ENCODE measurements at regions not wholly inside any gene's neighbourhood (a gene's known extent, or its start where the extent isn't known, plus 50 kb on each side); places are given as distances from the start of the nearest gene placed in this dataset.

DNA sequence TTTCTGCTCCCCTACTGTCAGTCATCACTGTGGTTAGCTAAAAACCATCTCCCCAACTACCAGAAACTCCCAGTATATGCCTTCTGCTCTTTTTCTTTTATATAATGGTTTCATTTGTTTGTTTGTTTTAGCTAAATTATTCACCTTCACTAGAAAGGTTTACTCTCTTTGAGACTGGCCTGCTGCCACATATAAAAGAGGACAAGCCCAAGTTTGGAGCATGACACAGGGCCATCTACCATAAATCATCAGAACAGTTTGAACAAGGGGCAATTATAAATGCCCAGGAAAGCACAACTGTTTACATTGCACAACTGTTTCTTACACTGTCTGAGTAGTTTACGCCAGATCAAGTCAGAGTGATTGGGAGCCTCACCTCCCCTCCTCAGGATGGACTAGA lies 471.0 kb upstream of the PIK3C3 start:
- no peaks in the 10 kb centered on the region for H3K4me1 Mint-ChIP-seq
- H3K36me3 Mint-ChIP-seq = no peaks in the 10 kb centered on the region
- no peak overlapping the region for H3K27ac Mint-ChIP-seq
- DNase-seq (ENCODE audit: low spot score in 2 of 2) = no peak
- peaks cover 11% of the 10 kb centered on the region for H3K9me3 Mint-ChIP-seq
- no peak overlapping the region for H3K4me3 Mint-ChIP-seq
- no peak for ATAC-seq

DNA sequence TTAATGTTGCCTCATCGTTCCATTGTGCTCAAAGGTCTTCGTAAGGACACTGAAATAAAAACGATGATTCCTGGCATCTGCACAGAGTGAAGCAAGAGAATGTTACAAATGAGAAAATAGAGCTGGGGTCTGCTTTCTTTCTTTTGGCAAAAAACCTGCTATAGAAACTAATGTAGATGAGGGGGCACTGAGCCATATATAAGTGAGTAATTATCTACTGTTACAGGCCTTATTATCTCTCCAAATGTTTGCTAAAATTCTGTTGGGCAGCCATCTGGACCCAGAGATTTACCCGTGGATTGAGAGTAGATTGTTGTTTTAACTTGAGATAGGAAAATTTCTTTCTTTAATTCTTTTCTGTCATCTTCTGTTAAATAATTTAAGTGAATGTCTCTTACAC lies 472.5 kb upstream of the PIK3C3 start:
- no peak for ATAC-seq
- Mint-ChIP-seq H3K27ac (no peak overlapping the region), H3K4me3 (no peak overlapping the region), H3K9me3 (peaks cover 17% of the 10 kb centered on the region), H3K36me3 (no peaks in the 10 kb centered on the region), H3K4me1 (no peaks in the 10 kb centered on the region)
- no peak for DNase-seq (ENCODE audit: low spot score in 2 of 2)

DNA sequence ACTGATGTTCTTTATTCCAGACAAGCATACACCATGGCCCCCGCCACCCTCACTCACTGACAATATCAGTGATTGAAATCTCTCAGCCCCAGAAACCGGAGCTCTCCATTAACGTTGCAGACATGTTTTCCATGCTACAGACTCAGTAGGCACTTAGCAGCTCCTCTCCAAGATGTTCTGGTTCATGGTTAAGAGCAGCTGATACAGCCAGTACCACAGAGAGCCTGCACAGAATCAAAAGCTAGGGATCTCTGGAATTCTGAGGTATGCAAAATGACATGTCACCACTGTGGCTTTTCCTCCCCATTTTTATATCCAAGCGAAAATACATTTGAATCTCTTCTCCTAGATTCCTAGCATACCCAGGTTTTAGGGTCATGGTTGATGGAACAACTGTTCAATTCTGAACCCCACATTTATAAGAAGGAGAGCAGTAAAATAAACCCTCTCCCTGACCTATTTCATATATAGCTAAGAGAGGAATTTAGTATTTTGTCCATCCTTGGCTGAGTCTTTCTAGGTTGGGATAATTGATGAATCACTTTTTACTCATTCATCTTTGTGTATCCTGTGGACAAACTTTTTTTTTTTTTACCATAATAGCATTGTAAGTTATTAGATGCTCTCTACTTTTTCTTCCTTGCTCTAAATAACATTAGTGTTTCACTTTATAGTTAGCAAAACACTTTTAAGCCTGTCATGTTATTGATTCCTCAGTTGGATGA lies 488.4 kb upstream of the PIK3C3 start:
- H3K9me3 Mint-ChIP-seq = peaks cover 20% of the 10 kb centered on the region
- no peaks in the 10 kb centered on the region for H3K4me1 Mint-ChIP-seq
- no peak overlapping the region for H3K4me3 Mint-ChIP-seq
- H3K36me3 Mint-ChIP-seq = no peaks in the 10 kb centered on the region
- ATAC-seq (no peak), DNase-seq (ENCODE audit: low spot score in 2 of 2) (no peak)
- H3K27ac Mint-ChIP-seq = no peak overlapping the region

DNA sequence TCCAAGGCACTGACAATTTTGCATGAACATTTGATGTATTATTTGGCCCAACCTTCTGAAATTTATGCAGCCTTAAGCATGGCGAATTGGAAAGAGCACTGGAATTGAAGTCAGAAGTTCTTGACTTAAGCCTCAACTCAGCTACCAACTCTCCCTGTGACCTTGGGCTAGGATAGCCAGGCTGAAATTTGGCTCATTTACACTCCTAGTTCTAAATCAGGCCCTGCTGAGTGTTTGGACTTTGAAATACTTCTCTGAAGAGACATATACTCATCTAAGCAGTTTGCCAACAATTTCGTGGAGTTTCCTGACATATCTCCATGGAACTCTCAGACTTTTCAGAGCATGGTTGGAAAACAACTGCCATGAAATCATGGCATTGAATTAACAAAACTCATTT lies 489.6 kb upstream of the PIK3C3 start:
- H3K27ac Mint-ChIP-seq = no peak overlapping the region
- ATAC-seq (no peak), DNase-seq (ENCODE audit: low spot score in 2 of 2) (no peak)
- H3K36me3 Mint-ChIP-seq = no peaks in the 10 kb centered on the region
- H3K9me3 Mint-ChIP-seq = peaks cover 20% of the 10 kb centered on the region
- H3K4me1 Mint-ChIP-seq = no peaks in the 10 kb centered on the region
- no peak overlapping the region for H3K4me3 Mint-ChIP-seq

DNA sequence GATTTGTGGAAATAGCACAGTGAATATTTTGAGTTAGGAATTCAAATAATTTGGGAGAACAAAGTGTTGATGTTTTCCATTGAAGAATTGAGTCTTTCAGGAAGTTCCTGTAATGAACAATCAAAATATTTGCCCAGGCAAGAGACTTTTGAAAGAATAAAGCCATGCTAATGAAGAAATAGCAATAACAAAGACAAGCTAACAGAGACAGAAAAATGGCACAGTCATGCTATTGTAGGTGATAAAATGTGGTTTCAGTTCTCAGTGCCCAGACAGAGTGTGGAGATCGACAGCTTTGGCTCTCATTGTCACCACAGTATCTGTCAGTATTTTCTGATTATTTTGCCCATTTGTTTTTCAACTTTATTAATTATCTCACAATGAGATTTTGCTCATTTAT lies 490.8 kb upstream of the PIK3C3 start:
- no peak for DNase-seq (ENCODE audit: low spot score in 2 of 2)
- Mint-ChIP-seq H3K4me3 (no peak overlapping the region), H3K9me3 (peaks cover 23% of the 10 kb centered on the region), H3K4me1 (no peaks in the 10 kb centered on the region), H3K36me3 (no peaks in the 10 kb centered on the region), H3K27ac (no peak overlapping the region)
- no peak for ATAC-seq

DNA sequence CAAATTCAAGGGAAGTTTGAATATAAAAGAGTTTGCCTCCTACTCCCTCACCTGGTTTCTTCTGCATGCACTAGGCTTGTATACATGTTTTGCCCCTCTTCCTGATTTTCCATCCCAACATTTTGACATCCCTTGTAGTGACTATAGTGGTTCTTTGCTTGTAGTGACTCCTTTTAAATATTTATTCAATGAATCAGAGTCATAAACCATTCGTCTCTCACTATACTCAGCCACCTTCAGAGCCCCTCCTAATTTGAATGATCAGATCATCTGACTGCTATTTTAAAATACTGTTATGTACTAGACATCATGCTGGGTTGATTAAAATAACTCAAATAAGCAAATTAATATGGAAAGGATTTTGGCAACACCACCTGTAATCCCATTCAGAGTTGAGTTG lies 492.1 kb upstream of the PIK3C3 start:
- H3K4me1 Mint-ChIP-seq = no peaks in the 10 kb centered on the region
- no peak overlapping the region for H3K27ac Mint-ChIP-seq
- no peak for ATAC-seq
- peaks cover 19% of the 10 kb centered on the region for H3K9me3 Mint-ChIP-seq
- no peaks in the 10 kb centered on the region for H3K36me3 Mint-ChIP-seq
- DNase-seq (ENCODE audit: low spot score in 2 of 2) = no peak
- no peak overlapping the region for H3K4me3 Mint-ChIP-seq

DNA sequence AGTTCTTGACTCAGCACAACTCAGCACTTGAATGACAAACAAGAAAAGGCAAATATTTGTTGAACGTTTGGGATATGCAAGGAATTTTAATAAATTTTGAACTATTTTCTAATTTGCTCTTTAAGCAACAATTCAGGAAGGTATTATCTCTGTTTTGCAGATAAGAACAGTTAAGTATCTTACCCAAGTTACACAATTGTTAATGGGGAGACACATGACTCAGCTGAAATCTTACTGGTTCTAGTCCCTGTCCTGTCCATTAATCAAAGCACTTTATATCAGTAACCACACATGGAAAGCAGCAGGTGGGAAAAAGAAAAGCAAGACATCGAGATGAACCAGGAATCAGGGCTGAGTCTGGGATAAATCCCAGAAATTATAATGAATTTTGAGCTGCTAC lies 493.9 kb upstream of the PIK3C3 start:
- no peaks in the 10 kb centered on the region for H3K4me1 Mint-ChIP-seq
- H3K36me3 Mint-ChIP-seq = no peaks in the 10 kb centered on the region
- H3K4me3 Mint-ChIP-seq = no peak overlapping the region
- no peak for ATAC-seq
- peaks cover 14% of the 10 kb centered on the region for H3K9me3 Mint-ChIP-seq
- DNase-seq (ENCODE audit: low spot score in 2 of 2) = no peak
- H3K27ac Mint-ChIP-seq = no peak overlapping the region

DNA sequence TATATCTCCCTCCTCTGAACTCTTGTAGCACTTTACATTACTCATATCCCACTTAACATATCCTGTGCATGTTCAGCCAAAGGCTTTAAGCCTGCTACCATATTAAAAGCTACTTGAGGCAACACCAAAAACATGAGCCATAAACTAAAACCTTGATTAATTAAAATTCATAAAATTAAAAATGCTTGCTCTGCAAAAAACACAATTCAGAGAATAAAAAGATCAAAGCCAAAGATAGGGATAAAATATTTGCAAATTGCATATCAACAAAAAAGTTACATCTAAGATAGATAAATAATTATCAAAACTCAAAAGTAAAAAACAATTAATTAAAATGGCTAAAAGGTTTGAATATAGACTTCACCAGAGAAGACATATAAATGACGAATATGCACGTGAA lies 495.4 kb upstream of the PIK3C3 start:
- no peaks in the 10 kb centered on the region for H3K36me3 Mint-ChIP-seq

DNA sequence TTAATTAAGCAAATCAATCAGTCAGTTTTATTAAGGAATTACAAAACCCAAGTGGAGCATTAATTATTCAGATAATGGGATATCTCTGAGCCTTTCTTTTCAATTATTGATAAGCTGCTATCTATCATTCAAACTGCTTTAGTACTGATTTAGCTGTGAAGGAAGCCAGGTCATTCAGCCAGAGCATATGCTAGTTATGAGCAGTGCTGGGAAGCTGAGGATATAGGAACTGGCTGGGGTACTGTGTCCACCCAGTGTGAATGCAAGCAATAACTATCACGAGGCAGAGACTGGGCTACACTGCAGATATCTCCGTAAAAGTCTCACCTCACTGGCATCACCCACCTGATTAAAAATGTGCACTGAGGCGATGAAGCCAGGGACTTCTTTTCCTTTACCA lies 496.7 kb upstream of the PIK3C3 start:
- H3K4me3 Mint-ChIP-seq = no peak overlapping the region
- no peak for DNase-seq (ENCODE audit: low spot score in 2 of 2)
- no peaks in the 10 kb centered on the region for H3K36me3 Mint-ChIP-seq
- H3K27ac Mint-ChIP-seq = no peak overlapping the region
- peaks cover 12% of the 10 kb centered on the region for H3K9me3 Mint-ChIP-seq
- no peak for ATAC-seq
- no peaks in the 10 kb centered on the region for H3K4me1 Mint-ChIP-seq

More for the DNA sequence above, 495.4 kb upstream of the PIK3C3 start:
- ATAC-seq = no peak
- Mint-ChIP-seq H3K4me3 (no peak overlapping the region), H3K4me1 (no peaks in the 10 kb centered on the region), H3K27ac (no peak overlapping the region), H3K9me3 (peaks cover 14% of the 10 kb centered on the region)
- no peak for DNase-seq (ENCODE audit: low spot score in 2 of 2)

DNA sequence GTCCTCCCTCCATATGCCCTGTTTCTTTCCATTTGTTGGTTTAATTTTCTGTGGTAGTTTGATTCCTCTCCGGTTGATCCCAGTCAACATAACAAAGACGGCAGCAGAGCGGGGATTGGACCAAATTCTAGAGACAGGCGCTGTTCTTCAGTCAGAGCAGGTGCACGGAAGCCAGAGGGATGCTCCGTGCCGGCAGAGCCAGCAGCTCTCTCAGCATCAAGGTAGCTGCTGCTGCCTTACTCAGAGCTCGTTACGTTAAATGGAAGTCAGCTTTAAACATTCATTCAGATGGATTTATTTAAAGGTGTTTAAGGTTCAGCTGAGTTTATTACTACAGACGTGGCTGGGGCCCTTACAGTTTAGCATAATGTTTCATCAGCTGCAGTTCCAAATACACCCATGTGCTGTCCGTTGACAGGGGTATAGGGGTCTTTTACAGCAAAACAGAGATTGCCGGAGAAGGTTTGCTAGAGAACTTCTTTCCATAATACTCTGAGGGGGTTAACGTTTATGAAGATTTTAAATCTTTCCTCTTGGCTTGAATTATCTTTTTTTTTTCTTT lies 497.2 kb upstream of the PIK3C3 start:
- no peak overlapping the region for H3K27ac Mint-ChIP-seq
- H3K36me3 Mint-ChIP-seq = no peaks in the 10 kb centered on the region
- DNase-seq (ENCODE audit: low spot score in 2 of 2) (no peak), ATAC-seq (no peak)
- H3K4me1 Mint-ChIP-seq = no peaks in the 10 kb centered on the region
- H3K9me3 Mint-ChIP-seq = peaks cover 12% of the 10 kb centered on the region
- H3K4me3 Mint-ChIP-seq = no peak overlapping the region

DNA sequence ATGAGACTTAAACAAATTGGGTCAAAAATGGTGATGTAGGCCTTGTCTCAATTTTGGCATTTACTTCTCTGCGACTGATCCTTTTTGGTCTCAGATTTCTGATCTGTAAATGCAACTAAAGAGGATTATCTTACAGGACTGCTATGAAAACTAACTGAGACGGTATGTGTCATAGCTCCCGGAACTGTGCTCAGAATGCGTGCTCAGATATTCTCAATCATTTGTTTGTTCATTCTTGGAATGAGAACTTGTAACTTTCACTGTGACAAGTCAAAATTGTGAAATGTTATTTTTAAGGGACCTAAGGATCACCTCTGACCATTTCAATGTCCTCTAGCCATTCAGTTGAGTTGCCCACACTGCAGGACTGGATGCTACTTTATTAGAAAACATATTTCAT lies 498.2 kb upstream of the PIK3C3 start:
- DNase-seq (ENCODE audit: low spot score in 2 of 2) = no peak
- no peaks in the 10 kb centered on the region for H3K4me1 Mint-ChIP-seq
- no peak for ATAC-seq
- H3K36me3 Mint-ChIP-seq = no peaks in the 10 kb centered on the region
- H3K9me3 Mint-ChIP-seq = peaks cover 11% of the 10 kb centered on the region
- H3K27ac Mint-ChIP-seq = no peak overlapping the region
- no peak overlapping the region for H3K4me3 Mint-ChIP-seq

DNA sequence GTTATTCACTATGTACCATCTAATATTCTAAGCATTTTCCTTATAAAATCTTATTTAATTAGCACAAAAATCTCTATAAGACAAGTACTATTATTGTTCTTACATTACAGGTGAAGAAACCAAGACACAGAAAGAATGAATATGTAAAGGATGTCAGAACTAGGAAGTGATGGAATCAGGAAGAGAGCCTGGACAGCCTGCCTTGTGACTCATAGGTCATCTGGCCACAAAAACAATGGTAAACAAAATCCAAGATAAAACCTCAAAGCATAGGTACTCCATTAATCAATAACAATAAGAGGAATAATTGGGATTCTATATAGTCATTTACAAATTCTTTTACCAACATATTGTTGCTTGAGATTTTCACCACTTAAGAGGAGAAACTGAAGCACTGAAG lies 505.4 kb upstream of the PIK3C3 start:
- H3K4me1 Mint-ChIP-seq = no peaks in the 10 kb centered on the region
- H3K36me3 Mint-ChIP-seq = no peaks in the 10 kb centered on the region
- H3K27ac Mint-ChIP-seq = no peak overlapping the region
- peaks cover 14% of the 10 kb centered on the region for H3K9me3 Mint-ChIP-seq
- DNase-seq (ENCODE audit: low spot score in 2 of 2) (no peak), ATAC-seq (no peak)
- H3K4me3 Mint-ChIP-seq = no peak overlapping the region

DNA sequence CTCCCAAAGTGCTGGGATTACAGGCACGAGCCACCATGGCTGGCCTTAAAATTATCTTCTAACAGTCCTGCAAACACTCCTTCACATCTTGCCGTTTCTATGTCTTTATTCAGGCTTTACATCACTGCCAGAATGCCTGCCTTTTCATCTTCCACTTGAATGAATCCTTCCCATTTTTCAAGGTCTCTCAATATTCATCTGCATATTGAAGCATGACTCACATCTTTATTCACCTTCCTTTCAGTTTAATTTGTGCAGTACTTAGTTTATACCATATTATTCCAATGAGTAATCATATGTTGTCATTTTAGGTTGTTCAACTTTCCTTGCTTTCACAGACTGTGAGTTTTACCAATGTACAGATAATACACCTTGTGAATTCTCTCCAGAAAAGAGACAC lies 510.1 kb upstream of the PIK3C3 start:
- no peak for ATAC-seq
- Mint-ChIP-seq H3K4me1 (no peaks in the 10 kb centered on the region), H3K36me3 (no peaks in the 10 kb centered on the region), H3K4me3 (no peak overlapping the region), H3K27ac (no peak overlapping the region), H3K9me3 (peaks cover 22% of the 10 kb centered on the region)
- DNase-seq (ENCODE audit: low spot score in 2 of 2) = no peak

DNA sequence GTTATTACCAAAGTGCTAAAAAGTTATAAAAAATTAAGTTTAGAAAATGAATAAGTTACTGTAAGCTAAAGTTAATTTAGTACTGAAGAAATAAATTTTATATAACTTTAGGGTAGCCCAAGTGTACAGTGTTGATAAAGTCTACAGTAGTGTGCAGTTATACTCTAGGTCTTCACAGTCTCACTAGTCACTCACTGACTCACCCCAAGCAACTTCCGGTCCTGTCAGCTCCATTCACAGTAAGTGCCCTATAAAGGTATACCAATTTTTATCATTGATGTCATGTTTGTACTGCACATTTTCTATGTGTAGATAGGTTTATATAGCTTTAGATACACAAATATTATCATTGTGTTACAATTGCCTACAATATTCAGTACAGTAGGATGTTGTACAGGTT lies 518.3 kb upstream of the PIK3C3 start:
- H3K4me1 Mint-ChIP-seq = no peaks in the 10 kb centered on the region
- ATAC-seq (no peak), DNase-seq (ENCODE audit: low spot score in 2 of 2) (no peak)
- H3K36me3 Mint-ChIP-seq = no peaks in the 10 kb centered on the region
- peaks cover 21% of the 10 kb centered on the region for H3K9me3 Mint-ChIP-seq
- H3K4me3 Mint-ChIP-seq = no peak overlapping the region
- H3K27ac Mint-ChIP-seq = no peak overlapping the region

DNA sequence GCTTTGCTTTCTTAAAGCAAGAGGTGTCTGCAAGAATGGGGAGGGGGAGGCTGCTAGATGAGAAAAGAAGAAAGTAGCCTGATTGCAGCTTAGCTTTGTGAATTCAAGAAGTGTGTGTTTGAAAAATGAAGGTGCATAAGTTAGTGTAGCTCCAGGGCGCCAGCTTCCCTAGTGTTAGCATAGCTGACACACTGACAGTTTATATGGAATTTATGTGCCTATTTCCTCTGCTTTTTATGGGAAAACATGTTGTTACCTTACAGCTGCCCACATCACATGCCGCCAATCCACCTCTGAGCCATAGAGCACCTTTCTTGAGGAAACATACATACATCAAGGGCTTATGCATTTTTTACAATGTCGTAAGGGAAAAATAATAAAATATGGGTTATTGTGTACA lies 536.4 kb upstream of the PIK3C3 start:
- H3K4me1 Mint-ChIP-seq = no peaks in the 10 kb centered on the region
- no peak overlapping the region for H3K27ac Mint-ChIP-seq
- no peak overlapping the region for H3K4me3 Mint-ChIP-seq
- DNase-seq (ENCODE audit: low spot score in 2 of 2) (no peak), ATAC-seq (no peak)
- H3K9me3 Mint-ChIP-seq = peaks cover 18% of the 10 kb centered on the region
- no peaks in the 10 kb centered on the region for H3K36me3 Mint-ChIP-seq

DNA sequence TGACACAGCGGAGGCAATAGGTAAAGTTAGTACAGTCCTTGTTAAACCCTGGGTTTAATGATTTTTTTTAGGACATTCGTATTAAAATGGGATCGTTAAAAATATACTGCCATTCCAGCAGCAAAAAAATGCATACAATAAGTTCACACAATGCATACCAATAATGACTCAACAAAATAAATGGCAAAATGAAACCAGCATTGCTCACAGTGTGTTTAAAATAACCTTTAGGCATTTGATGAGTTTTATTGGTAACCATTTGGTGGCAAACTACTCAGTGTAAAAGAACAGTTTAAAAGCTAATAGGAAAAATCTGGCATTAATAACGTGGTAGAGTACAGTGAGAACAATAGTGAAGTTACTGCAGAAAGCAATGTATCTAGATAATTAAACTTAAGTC lies 539.0 kb upstream of the PIK3C3 start:
- Mint-ChIP-seq H3K36me3 (no peaks in the 10 kb centered on the region), H3K4me1 (no peaks in the 10 kb centered on the region), H3K4me3 (no peak overlapping the region), H3K27ac (no peak overlapping the region), H3K9me3 (peaks cover 13% of the 10 kb centered on the region)
- no peak for DNase-seq (ENCODE audit: low spot score in 2 of 2)
- no peak for ATAC-seq

DNA sequence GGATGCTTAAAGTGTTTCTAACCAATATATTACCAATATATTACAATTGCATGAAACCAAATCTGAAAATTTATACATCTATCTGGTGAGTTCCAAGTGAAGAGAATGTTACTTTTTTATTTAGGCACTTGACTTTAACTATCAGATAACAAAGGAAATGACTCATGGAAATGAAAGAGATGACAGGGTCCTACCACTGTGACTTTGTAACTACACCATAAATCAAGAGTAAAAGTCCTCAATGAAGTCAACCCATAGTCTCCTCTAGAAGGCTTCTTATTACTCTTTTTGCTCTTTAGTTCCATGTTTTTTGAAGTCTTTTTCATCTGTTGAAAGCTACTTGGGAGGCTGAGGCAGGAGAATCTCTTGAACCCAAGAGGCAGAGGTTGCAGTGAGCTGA lies 545.0 kb upstream of the PIK3C3 start:
- H3K36me3 Mint-ChIP-seq = no peaks in the 10 kb centered on the region
- no peak overlapping the region for H3K27ac Mint-ChIP-seq
- H3K4me3 Mint-ChIP-seq = no peak overlapping the region
- DNase-seq (ENCODE audit: low spot score in 2 of 2) (no peak), ATAC-seq (no peak)
- H3K9me3 Mint-ChIP-seq = peaks cover 12% of the 10 kb centered on the region
- H3K4me1 Mint-ChIP-seq = no peaks in the 10 kb centered on the region

Data from stimulated activated effector memory CD8-positive, alpha-beta T cell treated with anti-CD3 and anti-CD28 coated beads, Interleukin-12 subunit alpha, Interleukin-12 subunit beta, amount 100 ng/mL, for 72 hours (primary cell).